ENCODE measurements at regions not wholly inside any gene's neighbourhood (a gene's known extent, or its start where the extent isn't known, plus 50 kb on each side); places are given as distances from the start of the nearest gene placed in this dataset.

- H3K4me1 ChIP-seq (ENCODE audit: control insufficient read depth, extremely low read depth, insufficient read depth, low read length) = no peaks in the 10 kb centered on the region
- H4K20me1 ChIP-seq (ENCODE audit: control insufficient read depth, extremely low read depth, insufficient read depth, low read length) = no peaks in the 10 kb centered on the region
- H3K27me3 ChIP-seq (ENCODE audit: control insufficient read depth, insufficient read depth, low read length) = no peaks in the 10 kb centered on the region
- H3K27ac ChIP-seq (ENCODE audit: insufficient read depth, low read length) = no peak overlapping the region
- H3K4me2 ChIP-seq (ENCODE audit: extremely low read depth, insufficient read depth, low read length) = no peak overlapping the region
- no peak for DNase-seq (ENCODE audit: low read depth in 2 of 2)
- no peaks in the 10 kb centered on the region for H3K36me3 ChIP-seq (ENCODE audit: control insufficient read depth, insufficient read depth, low read length)
- TF ChIP-seq EZH2 (IDR thresholded peaks at IDR 0.05; ENCODE audit: low read length, missing control alignments) = no peak
- TF ChIP-seq, protein P1, sequence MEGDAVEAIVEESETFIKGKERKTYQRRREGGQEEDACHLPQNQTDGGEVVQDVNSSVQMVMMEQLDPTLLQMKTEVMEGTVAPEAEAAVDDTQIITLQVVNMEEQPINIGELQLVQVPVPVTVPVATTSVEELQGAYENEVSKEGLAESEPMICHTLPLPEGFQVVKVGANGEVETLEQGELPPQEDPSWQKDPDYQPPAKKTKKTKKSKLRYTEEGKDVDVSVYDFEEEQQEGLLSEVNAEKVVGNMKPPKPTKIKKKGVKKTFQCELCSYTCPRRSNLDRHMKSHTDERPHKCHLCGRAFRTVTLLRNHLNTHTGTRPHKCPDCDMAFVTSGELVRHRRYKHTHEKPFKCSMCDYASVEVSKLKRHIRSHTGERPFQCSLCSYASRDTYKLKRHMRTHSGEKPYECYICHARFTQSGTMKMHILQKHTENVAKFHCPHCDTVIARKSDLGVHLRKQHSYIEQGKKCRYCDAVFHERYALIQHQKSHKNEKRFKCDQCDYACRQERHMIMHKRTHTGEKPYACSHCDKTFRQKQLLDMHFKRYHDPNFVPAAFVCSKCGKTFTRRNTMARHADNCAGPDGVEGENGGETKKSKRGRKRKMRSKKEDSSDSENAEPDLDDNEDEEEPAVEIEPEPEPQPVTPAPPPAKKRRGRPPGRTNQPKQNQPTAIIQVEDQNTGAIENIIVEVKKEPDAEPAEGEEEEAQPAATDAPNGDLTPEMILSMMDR (conservative IDR thresholded peaks at IDR 0.05 in 1 of 2, IDR thresholded peaks at IDR 0.05 in 1 of 2; ENCODE audit: low read depth in 1 of 2, low read length in 2 of 2) = no peak
- no peak overlapping the region for H3K9ac ChIP-seq (ENCODE audit: insufficient read depth, low read length)
- no peak overlapping the region for H3K4me3 ChIP-seq (replicated peaks in 1 of 4; ENCODE audit: control extremely low read depth in 1 of 4, insufficient read depth in 1 of 4, low read depth in 3 of 4, low read length in 4 of 4)
- H2AFZ ChIP-seq (ENCODE audit: low read length) = no peak overlapping the region
- no peaks in the 10 kb centered on the region for H3K9me3 ChIP-seq (ENCODE audit: control insufficient read depth, insufficient read depth, low read depth, low read length)
- no peaks in the 10 kb centered on the region for H3K79me2 ChIP-seq (ENCODE audit: control insufficient read depth, insufficient read depth, low read length)
Observed at GRCh38 chr2:142827170-142827569, 50.3 kb upstream of the KYNU start.

GRCh38 chr2:142825861-142826260 lies 51.6 kb upstream of the KYNU start:
- H3K9me3 ChIP-seq (ENCODE audit: control insufficient read depth, insufficient read depth, low read depth, low read length) = no peaks in the 10 kb centered on the region
- no peak overlapping the region for H3K4me2 ChIP-seq (ENCODE audit: extremely low read depth, insufficient read depth, low read length)
- no peaks in the 10 kb centered on the region for H4K20me1 ChIP-seq (ENCODE audit: control insufficient read depth, extremely low read depth, insufficient read depth, low read length)
- TF ChIP-seq, protein P1 (conservative IDR thresholded peaks at IDR 0.05 in 1 of 2, IDR thresholded peaks at IDR 0.05 in 1 of 2; ENCODE audit: low read depth in 1 of 2, low read length in 2 of 2) = no peak
- no peak for TF ChIP-seq EZH2 (IDR thresholded peaks at IDR 0.05; ENCODE audit: low read length, missing control alignments)
- no peak overlapping the region for H3K4me3 ChIP-seq (replicated peaks in 1 of 4; ENCODE audit: control extremely low read depth in 1 of 4, insufficient read depth in 1 of 4, low read depth in 3 of 4, low read length in 4 of 4)
- no peaks in the 10 kb centered on the region for H3K36me3 ChIP-seq (ENCODE audit: control insufficient read depth, insufficient read depth, low read length)
- no peak overlapping the region for H3K27ac ChIP-seq (ENCODE audit: insufficient read depth, low read length)
- no peaks in the 10 kb centered on the region for H3K27me3 ChIP-seq (ENCODE audit: control insufficient read depth, insufficient read depth, low read length)
- no peaks in the 10 kb centered on the region for H3K79me2 ChIP-seq (ENCODE audit: control insufficient read depth, insufficient read depth, low read length)
- peak; percentile 4 to 22 for DNase-seq (ENCODE audit: low read depth in 2 of 2)
- H3K9ac ChIP-seq (ENCODE audit: insufficient read depth, low read length) = no peak overlapping the region
- H3K4me1 ChIP-seq (ENCODE audit: control insufficient read depth, extremely low read depth, insufficient read depth, low read length) = no peaks in the 10 kb centered on the region
- no peak overlapping the region for H2AFZ ChIP-seq (ENCODE audit: low read length)

GRCh38 chr2:142824756-142825155 lies 52.7 kb upstream of the KYNU start:
- Histone ChIP-seq H3K36me3 (ENCODE audit: control insufficient read depth, insufficient read depth, low read length) (no peaks in the 10 kb centered on the region), H3K9ac (ENCODE audit: insufficient read depth, low read length) (no peak overlapping the region), H3K4me2 (ENCODE audit: extremely low read depth, insufficient read depth, low read length) (no peak overlapping the region), H4K20me1 (ENCODE audit: control insufficient read depth, extremely low read depth, insufficient read depth, low read length) (no peaks in the 10 kb centered on the region), H3K4me1 (ENCODE audit: control insufficient read depth, extremely low read depth, insufficient read depth, low read length) (no peaks in the 10 kb centered on the region), H3K79me2 (ENCODE audit: control insufficient read depth, insufficient read depth, low read length) (no peaks in the 10 kb centered on the region), H2AFZ (ENCODE audit: low read length) (no peak overlapping the region), H3K9me3 (ENCODE audit: control insufficient read depth, insufficient read depth, low read depth, low read length) (no peaks in the 10 kb centered on the region), H3K4me3 (replicated peaks in 1 of 4; ENCODE audit: control extremely low read depth in 1 of 4, insufficient read depth in 1 of 4, low read depth in 3 of 4, low read length in 4 of 4) (no peak overlapping the region), H3K27ac (ENCODE audit: insufficient read depth, low read length) (no peak overlapping the region), H3K27me3 (ENCODE audit: control insufficient read depth, insufficient read depth, low read length) (no peaks in the 10 kb centered on the region)
- DNase-seq (ENCODE audit: low read depth in 2 of 2) = peak; percentile 19 to 34
- TF ChIP-seq EZH2 (IDR thresholded peaks at IDR 0.05; ENCODE audit: low read length, missing control alignments) = no peak
- TF ChIP-seq, protein P1 (conservative IDR thresholded peaks at IDR 0.05 in 1 of 2, IDR thresholded peaks at IDR 0.05 in 1 of 2; ENCODE audit: low read depth in 1 of 2, low read length in 2 of 2) = no peak
